PC-3 (cell line): ENCODE measurements at regions not wholly inside any gene's neighbourhood (a gene's known extent, or its start where the extent isn't known, plus 50 kb on each side); places are given as distances from the start of the nearest gene placed in this dataset.

Experiments used
- ATAC-seq: fragments of 200-7000 bp; cut with Tn5 transposase; 2 replicates; pipeline ENCODE4 v1.9.1; 2020; ENCODE audit warnings: mild to moderate bottlenecking, moderate library complexity
- BruUV-seq: library from RNA; stranded (reverse); fragments of 400-500 nt; replicated peaks from 2 replicates; lab custom pipeline; 2021; lab: Mats Ljungman, UMichigan
- CTCF ChIA-PET: fragments of 300-600 bp; sonication (Branson Sonifier 250); formaldehyde crosslinking; loops from one replicate; lab custom pipeline; 2022; ENCODE audit warnings: antibody characterized with exemption; lab: Charles Lee
- POLR2A ChIA-PET: fragments of 300-600 bp; sonication (Branson Sonifier 250); formaldehyde crosslinking; loops from one replicate; lab custom pipeline; 2022; ENCODE audit warnings: antibody characterized with exemption; ENCODE audit not compliant: unreplicated experiment; lab: Charles Lee
- DNase-seq: peaks from one replicate; pipeline ENCODE4 v3.0.0-alpha.2; 2015
- H2AFZ ChIP-seq: fragments of 300-600 bp; sonication (generic); 2 replicates; pipeline ENCODE4 v1.6.0; 2016; ENCODE audit warnings: antibody characterized with exemption, low read length
- H3F3A ChIP-seq: fragments of 300-600 bp; sonication (generic); one replicate; pipeline ENCODE4 v1.6.0; 2017; ENCODE audit warnings: antibody characterized with exemption, low read length, control low read depth, mild to moderate bottlenecking; ENCODE audit not compliant: unreplicated experiment
- H3K27ac ChIP-seq: fragments of 300-600 bp; sonication (generic); 2 replicates; pipeline ENCODE4 v1.5.1; 2016; ENCODE audit warnings: mild to moderate bottlenecking, low read length
- H3K27me3 ChIP-seq: fragments of 300-600 bp; sonication (generic); 2 replicates; pipeline ENCODE4 v1.6.1; 2016; ENCODE audit warnings: low read length, mixed read lengths
- H3K36me3 ChIP-seq: fragments of 300-600 bp; sonication (generic); 2 replicates; pipeline ENCODE4 v1.6.1; 2016; ENCODE audit warnings: low read depth, mixed run types, low read length, mixed read lengths
- H3K4me1 ChIP-seq: fragments of 300-600 bp; sonication (generic); 2 replicates; pipeline ENCODE4 v1.5.1; 2016; ENCODE audit warnings: low read length; ENCODE audit not compliant: insufficient read depth
- H3K4me2 ChIP-seq: fragments of 300-600 bp; sonication (generic); 2 replicates; pipeline ENCODE4 v1.6.0; 2016; ENCODE audit warnings: low read length
- H3K4me3 ChIP-seq: fragments of 300-600 bp; sonication (generic); 2 replicates; pipeline ENCODE4 v1.5.1; 2016; ENCODE audit warnings: mild to moderate bottlenecking, low read length, mixed read lengths
- H3K79me2 ChIP-seq: fragments of 300-600 bp; sonication (generic); 2 replicates; pipeline ENCODE4 v1.6.1; 2017; ENCODE audit warnings: low read length, mixed read lengths
- H3K9ac ChIP-seq: fragments of 300-600 bp; sonication (generic); 2 replicates; pipeline ENCODE4 v1.6.0; 2016; ENCODE audit warnings: mild to moderate bottlenecking, low read length
- H3K9me2 ChIP-seq: fragments of 300-600 bp; sonication (generic); replicated peaks from 2 replicates; pipeline ENCODE4 v1.6.1; 2016; ENCODE audit warnings: mixed run types, low read length, mixed read lengths
- H3K9me3 ChIP-seq: fragments of 300-600 bp; sonication (generic); 2 replicates; pipeline ENCODE4 v1.6.1; 2016; ENCODE audit warnings: low read length, mixed read lengths
- H4K20me1 ChIP-seq: fragments of 300-600 bp; sonication (generic); 2 replicates; pipeline ENCODE4 v1.6.1; 2016; ENCODE audit warnings: low read length, mixed read lengths
- CTCF ChIP-seq: fragments of 300-600 bp; sonication (generic); conservative IDR thresholded peaks from 2 replicates; pipeline ENCODE4 v1.5.1; 2017; ENCODE audit warnings: antibody characterized with exemption, low read depth, mild to moderate bottlenecking, low read length
- EZH2 ChIP-seq: fragments of 300-600 bp; sonication (generic); IDR thresholded peaks from one replicate; pipeline ENCODE4 v1.6.1; 2017; ENCODE audit warnings: antibody characterized with exemption, mild to moderate bottlenecking, low read length; ENCODE audit not compliant: unreplicated experiment
- EZH2phosphoT487 ChIP-seq: fragments of 300-600 bp; sonication (generic); IDR thresholded peaks from 2 replicates; pipeline ENCODE4 v1.6.1; 2018; ENCODE audit warnings: mild to moderate bottlenecking, antibody characterized with exemption, low read length, borderline replicate concordance
- intact Hi-C: fragments of 100-400 bp; cut with micrococcal nuclease; formaldehyde crosslinking; loops from 2 replicates; pipeline ENCODE4 v1.9.0; 2023

- intact Hi-C loops, result no loop called here
- Histone ChIP-seq H3K9ac (no peak overlapping the region), H3K27ac (no peak overlapping the region), H3F3A (no peaks in the 10 kb centered on the region), H3K36me3 (no peaks in the 10 kb centered on the region), H3K4me2 (no peak overlapping the region), H2AFZ (no peak overlapping the region), H3K79me2 (no peaks in the 10 kb centered on the region), H3K27me3 (no peaks in the 10 kb centered on the region), H4K20me1 (no peaks in the 10 kb centered on the region), H3K4me3 (no peak overlapping the region), H3K9me3 (no peaks in the 10 kb centered on the region), H3K4me1 (no peaks in the 10 kb centered on the region), H3K9me2 (no peaks in the 10 kb centered on the region)
- BruUV-seq, result no TSS peak
- no peak for TF ChIP-seq EZH2
- no peak for TF ChIP-seq CTCF
- TF ChIP-seq EZH2phosphoT487, result no peak
- no peak for ATAC-seq
- CTCF ChIA-PET, result no interaction called here
- POLR2A ChIA-PET, result no interaction called here
- DNase-seq, result no peak
Measured at GRCh38 chr1:59238333-59238934, 58.5 kb upstream of the FGGY start.

- no TSS peak for BruUV-seq
Measured at GRCh38 chr1:59238993-59239392, 57.9 kb upstream of the FGGY start.

More at GRCh38 chr1:59238993-59239392, 57.9 kb upstream of the FGGY start:
- no peaks in the 10 kb centered on the region for H4K20me1 ChIP-seq
- no peaks in the 10 kb centered on the region for H3K79me2 ChIP-seq
- H3K36me3 ChIP-seq, result no peaks in the 10 kb centered on the region
- no peaks in the 10 kb centered on the region for H3K27me3 ChIP-seq
- H3F3A ChIP-seq, result no peaks in the 10 kb centered on the region
- POLR2A ChIA-PET, result no interaction called here
- no peak overlapping the region for H3K27ac ChIP-seq
- no peaks in the 10 kb centered on the region for H3K9me3 ChIP-seq
- no peak overlapping the region for H3K4me3 ChIP-seq
- no peak overlapping the region for H3K4me2 ChIP-seq
- TF ChIP-seq CTCF (no peak), EZH2 (no peak), EZH2phosphoT487 (no peak)
- DNase-seq (no peak), ATAC-seq (no peak)
- H3K9me2 ChIP-seq, result no peaks in the 10 kb centered on the region
- H3K9ac ChIP-seq, result no peak overlapping the region
- CTCF ChIA-PET, result no interaction called here
- no peak overlapping the region for H2AFZ ChIP-seq
- intact Hi-C loops, result no loop called here
- no peaks in the 10 kb centered on the region for H3K4me1 ChIP-seq
